ENCODE measurements at regions not wholly inside any gene's neighbourhood (a gene's known extent, or its start where the extent isn't known, plus 50 kb on each side); places are given as distances from the start of the nearest gene placed in this dataset.
A peak's percentile ranks its signal among the peaks of the same experiment; 100 is the strongest.
"Not testable (repeated sequence)": the region's sequence is repeated elsewhere in the genome, so short reads cannot be mapped to it uniquely, and the experiment has no call there.

DNA sequence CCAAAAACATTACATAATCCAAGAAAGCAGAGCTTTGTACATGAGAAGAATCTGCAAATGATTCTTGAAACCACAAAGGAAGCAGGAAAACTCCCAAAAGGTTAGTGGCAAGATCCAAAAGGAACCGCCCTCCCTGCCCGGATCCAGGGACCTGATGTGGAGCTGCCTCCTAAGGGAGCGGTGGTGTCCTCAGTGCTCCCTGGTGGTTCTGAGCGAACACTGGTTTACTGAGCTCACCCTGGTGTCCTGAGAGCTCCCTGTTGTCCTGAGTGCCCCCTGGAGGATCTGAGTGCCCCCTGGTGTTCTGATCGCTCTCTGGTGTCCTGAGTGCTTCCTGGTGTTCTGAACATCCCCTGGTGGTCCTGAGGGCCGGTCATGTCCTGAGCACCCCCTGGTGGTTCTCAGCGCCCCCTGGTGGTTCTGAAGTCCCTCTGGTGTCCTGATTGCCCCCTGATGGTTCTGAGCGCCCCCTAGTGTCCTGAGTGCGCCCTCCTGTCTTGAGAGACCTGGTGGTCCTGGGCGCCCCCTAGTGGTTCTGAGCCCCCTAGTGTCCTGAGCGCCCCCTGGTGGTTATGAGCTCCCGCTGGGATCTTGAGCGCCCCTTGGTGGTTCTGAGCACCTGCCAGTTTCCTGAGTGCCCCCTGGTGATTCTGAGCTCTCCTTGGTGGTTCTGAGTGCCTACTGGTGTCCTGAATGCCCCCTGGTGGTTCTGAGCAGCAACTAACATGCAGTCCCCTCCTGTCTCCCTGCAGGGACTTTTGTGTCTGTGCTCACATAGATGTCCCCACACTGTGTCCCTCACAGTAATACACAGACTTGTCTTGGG lies 891.1 kb downstream of the TMEM121 start:
- TF ChIP-seq EZH2 (IDR thresholded peaks at IDR 0.05; ENCODE audit: low read length, unreplicated experiment) = no peak
- TF ChIP-seq EZH2phosphoT487 (IDR thresholded peaks at IDR 0.05; ENCODE audit: borderline replicate concordance, low read length) = no peak
- TF ChIP-seq, protein P1, sequence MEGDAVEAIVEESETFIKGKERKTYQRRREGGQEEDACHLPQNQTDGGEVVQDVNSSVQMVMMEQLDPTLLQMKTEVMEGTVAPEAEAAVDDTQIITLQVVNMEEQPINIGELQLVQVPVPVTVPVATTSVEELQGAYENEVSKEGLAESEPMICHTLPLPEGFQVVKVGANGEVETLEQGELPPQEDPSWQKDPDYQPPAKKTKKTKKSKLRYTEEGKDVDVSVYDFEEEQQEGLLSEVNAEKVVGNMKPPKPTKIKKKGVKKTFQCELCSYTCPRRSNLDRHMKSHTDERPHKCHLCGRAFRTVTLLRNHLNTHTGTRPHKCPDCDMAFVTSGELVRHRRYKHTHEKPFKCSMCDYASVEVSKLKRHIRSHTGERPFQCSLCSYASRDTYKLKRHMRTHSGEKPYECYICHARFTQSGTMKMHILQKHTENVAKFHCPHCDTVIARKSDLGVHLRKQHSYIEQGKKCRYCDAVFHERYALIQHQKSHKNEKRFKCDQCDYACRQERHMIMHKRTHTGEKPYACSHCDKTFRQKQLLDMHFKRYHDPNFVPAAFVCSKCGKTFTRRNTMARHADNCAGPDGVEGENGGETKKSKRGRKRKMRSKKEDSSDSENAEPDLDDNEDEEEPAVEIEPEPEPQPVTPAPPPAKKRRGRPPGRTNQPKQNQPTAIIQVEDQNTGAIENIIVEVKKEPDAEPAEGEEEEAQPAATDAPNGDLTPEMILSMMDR (conservative IDR thresholded peaks at IDR 0.05; ENCODE audit: low read depth, low read length) = peak; percentile 69
- no peaks in the 10 kb centered on the region for H3K79me2 ChIP-seq (ENCODE audit: low read length)
- H3K4me3 ChIP-seq (ENCODE audit: low read length) = no peak overlapping the region
- H3K4me2 ChIP-seq (ENCODE audit: low read length) = no peak overlapping the region
- H3K9ac ChIP-seq (ENCODE audit: low read length) = no peak overlapping the region
- no peak for ATAC-seq
- no peak for DNase-seq
- no peaks in the 10 kb centered on the region for H3K27me3 ChIP-seq (ENCODE audit: low read length)
- no peak overlapping the region for H2AFZ ChIP-seq (ENCODE audit: low read length)
- H3K9me3 ChIP-seq (ENCODE audit: low read length) = 0 out of 2 replicates have a peak, but pooled peaks cover 5% of the 10 kb centered on the region
- no peaks in the 10 kb centered on the region for H3K9me2 ChIP-seq (replicated peaks; ENCODE audit: low read length)
- intact Hi-C loops (cut with micrococcal nuclease) = no loop called here
- H3F3A ChIP-seq (ENCODE audit: low read length, unreplicated experiment) = no peaks in the 10 kb centered on the region
- H3K27ac ChIP-seq (ENCODE audit: low read length) = no peak overlapping the region
- ChIA-PET CTCF (no interaction called here), POLR2A (ENCODE audit: unreplicated experiment) (no interaction called here)
- no TSS peak for BruUV-seq (replicated peaks)
- H3K36me3 ChIP-seq (ENCODE audit: low read depth, low read length) = peaks cover 5% of the 10 kb centered on the region; the same call in 1 of the 2 replicates
- no peaks in the 10 kb centered on the region for H3K4me1 ChIP-seq (ENCODE audit: insufficient read depth, low read length)
- H4K20me1 ChIP-seq (ENCODE audit: low read length) = no peaks in the 10 kb centered on the region

DNA sequence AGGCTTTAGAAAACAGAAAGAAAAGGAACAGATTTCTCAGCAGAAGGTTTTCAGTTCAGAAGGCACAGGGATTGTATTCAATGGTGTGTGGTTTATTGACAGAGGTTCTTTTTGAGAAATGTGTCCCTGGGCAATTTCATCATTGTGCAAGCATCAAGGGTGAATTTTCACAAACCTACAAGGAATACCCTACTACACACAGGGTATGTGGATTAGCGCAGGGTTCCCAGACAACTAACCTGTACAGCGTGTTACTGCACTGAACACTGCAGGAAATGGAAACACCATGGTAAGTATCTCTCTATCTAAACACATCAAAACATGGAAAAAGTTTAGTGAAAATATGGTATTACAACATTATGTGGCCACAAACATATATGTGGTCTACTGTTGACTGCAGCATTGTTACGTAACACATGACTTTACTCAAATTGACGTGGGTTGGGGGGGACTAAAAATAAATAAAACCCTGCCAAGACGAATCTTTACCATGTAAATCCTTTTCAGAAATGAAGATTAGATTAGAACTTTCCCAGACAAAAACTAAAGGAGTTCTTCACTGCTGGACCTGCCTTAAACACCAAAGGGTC lies 893.1 kb downstream of the TMEM121 start:
- Histone ChIP-seq H3K9me3 (ENCODE audit: low read length) (0 out of 2 replicates have a peak, but pooled peaks cover 5% of the 10 kb centered on the region), H3K79me2 (ENCODE audit: low read length) (no peaks in the 10 kb centered on the region), H3K9me2 (replicated peaks; ENCODE audit: low read length) (no peaks in the 10 kb centered on the region), H4K20me1 (ENCODE audit: low read length) (no peaks in the 10 kb centered on the region), H3K4me2 (ENCODE audit: low read length) (no peak overlapping the region), H2AFZ (ENCODE audit: low read length) (no peak overlapping the region), H3K27ac (ENCODE audit: low read length) (no peak overlapping the region), H3F3A (ENCODE audit: low read length, unreplicated experiment) (no peaks in the 10 kb centered on the region), H3K9ac (ENCODE audit: low read length) (no peak overlapping the region), H3K36me3 (ENCODE audit: low read depth, low read length) (peaks cover 5% of the 10 kb centered on the region; the same call in 1 of the 2 replicates), H3K4me3 (ENCODE audit: low read length) (no peak overlapping the region), H3K27me3 (ENCODE audit: low read length) (no peaks in the 10 kb centered on the region), H3K4me1 (ENCODE audit: insufficient read depth, low read length) (no peaks in the 10 kb centered on the region)
- POLR2A ChIA-PET (ENCODE audit: unreplicated experiment) = no interaction called here
- intact Hi-C loops (cut with micrococcal nuclease) = no loop called here
- no TSS peak for BruUV-seq (replicated peaks)
- TF ChIP-seq, protein P1 (conservative IDR thresholded peaks at IDR 0.05; ENCODE audit: low read depth, low read length) = no peak
- TF ChIP-seq EZH2 (IDR thresholded peaks at IDR 0.05; ENCODE audit: low read length, unreplicated experiment) (no peak), EZH2phosphoT487 (IDR thresholded peaks at IDR 0.05; ENCODE audit: borderline replicate concordance, low read length) (no peak)
- CTCF ChIA-PET = interaction anchor here (0.7 kb wide), 1 partner anchor 132 kb away, joined by 3 read pairs; no protein-coding TSS in a partner anchor
- ATAC-seq (no peak), DNase-seq (no peak)

DNA sequence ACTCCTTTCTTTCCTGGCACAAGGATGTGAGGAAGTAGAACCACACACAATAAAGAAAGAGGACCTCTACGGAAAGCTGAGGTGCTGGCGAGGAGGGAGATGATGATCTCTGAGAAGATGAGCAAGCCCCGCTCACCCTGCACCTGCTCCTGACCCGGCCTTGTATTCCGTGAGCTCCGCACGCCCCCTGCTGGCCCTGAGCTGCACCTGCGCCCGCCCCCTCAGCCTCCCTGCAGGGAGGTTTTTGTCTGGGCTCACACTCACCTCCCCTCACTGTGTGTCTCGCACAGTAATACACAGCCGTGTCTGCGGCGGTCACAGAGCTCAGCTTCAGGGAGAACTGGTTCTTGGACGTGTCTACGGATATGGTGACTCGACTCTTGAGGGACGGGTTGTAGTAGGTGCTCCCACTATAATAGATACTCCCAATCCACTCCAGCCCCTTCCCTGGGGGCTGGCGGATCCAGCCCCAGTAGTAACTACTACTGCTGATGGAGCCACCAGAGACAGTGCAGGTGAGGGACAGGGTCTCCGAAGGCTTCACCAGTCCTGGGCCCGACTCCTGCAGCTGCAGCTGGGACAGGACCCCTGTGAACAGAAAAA lies 895.1 kb downstream of the TMEM121 start:
- BruUV-seq (replicated peaks); H4K20me1 ChIP-seq (ENCODE audit: low read length); ATAC-seq: not testable (repeated sequence)

More for the DNA sequence above, 895.1 kb downstream of the TMEM121 start:
- H3F3A ChIP-seq (ENCODE audit: low read length, unreplicated experiment); H3K9ac ChIP-seq (ENCODE audit: low read length); H3K4me3 ChIP-seq (ENCODE audit: low read length); DNase-seq; H3K4me2 ChIP-seq (ENCODE audit: low read length); H3K27me3 ChIP-seq (ENCODE audit: low read length); H2AFZ ChIP-seq (ENCODE audit: low read length); H3K79me2 ChIP-seq (ENCODE audit: low read length); H3K36me3 ChIP-seq (ENCODE audit: low read depth, low read length); H3K27ac ChIP-seq (ENCODE audit: low read length); H3K4me1 ChIP-seq (ENCODE audit: insufficient read depth, low read length); H3K9me2 ChIP-seq (replicated peaks; ENCODE audit: low read length); intact Hi-C loops (cut with micrococcal nuclease); H3K9me3 ChIP-seq (ENCODE audit: low read length); POLR2A ChIA-PET (ENCODE audit: unreplicated experiment): not testable (repeated sequence)
- CTCF ChIA-PET = interaction anchor here (0.6 kb wide), 2 partner anchors 132 to 410 kb away, joined by 3 to 4 read pairs; no protein-coding TSS in a partner anchor
